ENCODE measurements at regions not wholly inside any gene's neighbourhood (a gene's known extent, or its start where the extent isn't known, plus 50 kb on each side); places are given as distances from the start of the nearest gene placed in this dataset.

DNA sequence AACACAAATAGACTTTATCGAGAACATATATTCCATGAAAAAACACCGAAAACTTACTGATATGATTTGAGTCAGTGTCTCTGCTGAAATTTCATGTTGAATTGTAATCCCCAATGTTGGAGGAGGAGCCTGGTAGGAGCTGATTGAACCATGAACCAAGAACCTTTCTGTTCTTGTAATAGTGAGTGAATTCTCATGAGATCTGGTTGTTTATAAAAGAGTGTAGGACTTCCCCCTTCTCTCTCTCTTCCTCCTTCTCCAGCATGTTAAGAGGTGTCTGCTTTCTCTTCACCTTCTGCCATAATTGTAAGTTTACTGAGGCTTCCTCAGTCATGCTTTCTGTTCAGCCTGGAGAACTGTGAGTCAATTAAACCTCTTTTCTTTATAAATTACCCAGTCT lies 1289.3 kb upstream of the CITED2 start:
- Mint-ChIP-seq H3K4me1 (peaks cover 8% of the 10 kb centered on the region), H3K27ac (no peak overlapping the region), H3K9me3 (no peaks in the 10 kb centered on the region), H3K36me3 (ENCODE audit: low read depth) (no peaks in the 10 kb centered on the region), H3K27me3 (no peaks in the 10 kb centered on the region), H3K4me3 (no peak overlapping the region)
- ATAC-seq (ENCODE audit: low read depth) (no peak), DNase-seq (no peak)
- intact Hi-C loops (cut with micrococcal nuclease), result no loop called here
- ChIA-PET POLR2A (no interaction called here), CTCF (no interaction called here)
- TF ChIP-seq, protein P1, sequence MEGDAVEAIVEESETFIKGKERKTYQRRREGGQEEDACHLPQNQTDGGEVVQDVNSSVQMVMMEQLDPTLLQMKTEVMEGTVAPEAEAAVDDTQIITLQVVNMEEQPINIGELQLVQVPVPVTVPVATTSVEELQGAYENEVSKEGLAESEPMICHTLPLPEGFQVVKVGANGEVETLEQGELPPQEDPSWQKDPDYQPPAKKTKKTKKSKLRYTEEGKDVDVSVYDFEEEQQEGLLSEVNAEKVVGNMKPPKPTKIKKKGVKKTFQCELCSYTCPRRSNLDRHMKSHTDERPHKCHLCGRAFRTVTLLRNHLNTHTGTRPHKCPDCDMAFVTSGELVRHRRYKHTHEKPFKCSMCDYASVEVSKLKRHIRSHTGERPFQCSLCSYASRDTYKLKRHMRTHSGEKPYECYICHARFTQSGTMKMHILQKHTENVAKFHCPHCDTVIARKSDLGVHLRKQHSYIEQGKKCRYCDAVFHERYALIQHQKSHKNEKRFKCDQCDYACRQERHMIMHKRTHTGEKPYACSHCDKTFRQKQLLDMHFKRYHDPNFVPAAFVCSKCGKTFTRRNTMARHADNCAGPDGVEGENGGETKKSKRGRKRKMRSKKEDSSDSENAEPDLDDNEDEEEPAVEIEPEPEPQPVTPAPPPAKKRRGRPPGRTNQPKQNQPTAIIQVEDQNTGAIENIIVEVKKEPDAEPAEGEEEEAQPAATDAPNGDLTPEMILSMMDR (IDR thresholded peaks at IDR 0.05), result no peak

DNA sequence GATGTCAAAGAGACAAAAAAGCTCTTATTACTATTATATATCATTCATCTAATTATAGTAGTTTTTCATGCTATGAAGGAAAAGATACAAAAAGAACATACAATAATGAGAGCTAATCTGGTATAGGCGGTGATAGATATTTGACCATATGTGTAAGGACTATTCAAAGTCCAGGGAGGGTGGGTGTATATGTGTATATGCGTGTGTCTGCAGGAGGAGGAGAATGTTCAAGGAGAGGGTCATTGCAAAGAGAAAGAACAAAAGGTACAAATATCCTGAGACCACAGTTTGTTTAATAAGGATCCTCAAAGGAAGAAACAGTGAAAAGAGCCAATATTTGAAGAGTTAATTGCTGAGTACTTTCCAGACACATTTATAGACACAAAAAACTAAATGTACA lies 1288.6 kb upstream of the CITED2 start:
- intact Hi-C loops (cut with micrococcal nuclease), result no loop called here
- H3K4me3 Mint-ChIP-seq, result no peak overlapping the region
- ChIA-PET CTCF (no interaction called here), POLR2A (interaction anchor here (0.6 kb wide), 1 partner anchor 1383 kb away, joined by 5 read pairs; no protein-coding TSS in a partner anchor)
- H3K9me3 Mint-ChIP-seq, result no peaks in the 10 kb centered on the region
- DNase-seq (no peak), ATAC-seq (ENCODE audit: low read depth) (no peak)
- H3K27ac Mint-ChIP-seq, result no peak overlapping the region
- peaks cover 8% of the 10 kb centered on the region for H3K4me1 Mint-ChIP-seq
- no peaks in the 10 kb centered on the region for H3K36me3 Mint-ChIP-seq (ENCODE audit: low read depth)
- no peaks in the 10 kb centered on the region for H3K27me3 Mint-ChIP-seq
- TF ChIP-seq, protein P1 (IDR thresholded peaks at IDR 0.05), result no peak

DNA sequence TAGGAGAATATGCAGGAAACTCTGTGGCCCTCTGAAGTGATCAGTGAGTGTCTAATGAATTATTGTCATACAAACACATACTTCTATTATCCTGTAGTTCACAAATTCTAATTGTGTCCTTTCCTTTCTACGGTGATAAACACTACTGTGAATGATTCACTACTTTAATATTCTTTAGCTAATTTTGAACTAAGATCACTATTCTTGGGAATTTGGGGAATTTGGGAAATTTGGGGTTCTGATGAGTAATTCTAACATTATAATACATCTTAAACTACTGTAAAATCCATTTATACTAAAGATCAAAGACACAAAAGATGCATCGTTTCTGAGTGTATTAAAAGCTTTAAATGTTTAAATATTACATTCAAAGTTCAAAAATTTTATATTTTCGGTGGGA lies 1287.2 kb upstream of the CITED2 start:
- DNase-seq (no peak), ATAC-seq (ENCODE audit: low read depth) (no peak)
- H3K9me3 Mint-ChIP-seq, result no peaks in the 10 kb centered on the region
- no peaks in the 10 kb centered on the region for H3K27me3 Mint-ChIP-seq
- peaks cover 8% of the 10 kb centered on the region for H3K4me1 Mint-ChIP-seq
- H3K36me3 Mint-ChIP-seq (ENCODE audit: low read depth), result no peaks in the 10 kb centered on the region
- POLR2A ChIA-PET, result no interaction called here
- CTCF ChIA-PET, result no interaction called here
- TF ChIP-seq, protein P1 (IDR thresholded peaks at IDR 0.05), result no peak
- intact Hi-C loops (cut with micrococcal nuclease), result no loop called here
- no peak overlapping the region for H3K4me3 Mint-ChIP-seq
- H3K27ac Mint-ChIP-seq, result no peak overlapping the region

DNA sequence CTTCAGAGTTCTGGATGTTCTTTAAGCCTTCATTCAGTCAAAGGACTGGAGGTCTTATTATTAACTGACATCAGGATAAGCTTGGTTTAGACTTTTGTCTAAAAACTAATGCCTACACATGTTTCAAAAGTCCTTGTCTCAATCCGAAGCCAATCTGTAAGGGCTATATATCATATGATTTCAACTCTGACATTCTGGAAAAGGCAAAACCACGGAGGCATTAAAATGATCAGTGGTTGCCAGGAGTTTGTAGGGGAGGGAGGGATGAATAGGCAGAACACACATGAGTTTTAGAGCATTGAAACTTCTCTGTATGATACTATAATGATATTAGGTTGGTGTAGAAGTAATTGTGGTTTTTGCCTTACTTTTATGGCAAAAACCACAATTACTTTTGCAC lies 1285.8 kb upstream of the CITED2 start:
- no peaks in the 10 kb centered on the region for H3K9me3 Mint-ChIP-seq
- H3K4me1 Mint-ChIP-seq, result peaks cover 8% of the 10 kb centered on the region
- H3K27ac Mint-ChIP-seq, result no peak overlapping the region
- ATAC-seq (ENCODE audit: low read depth), result no peak
- H3K27me3 Mint-ChIP-seq, result no peaks in the 10 kb centered on the region
- H3K4me3 Mint-ChIP-seq, result no peak overlapping the region
- CTCF ChIA-PET, result no interaction called here
- no peak for DNase-seq
- TF ChIP-seq, protein P1 (IDR thresholded peaks at IDR 0.05), result no peak
- no peaks in the 10 kb centered on the region for H3K36me3 Mint-ChIP-seq (ENCODE audit: low read depth)
- POLR2A ChIA-PET, result no interaction called here
- intact Hi-C loops (cut with micrococcal nuclease), result no loop called here

DNA sequence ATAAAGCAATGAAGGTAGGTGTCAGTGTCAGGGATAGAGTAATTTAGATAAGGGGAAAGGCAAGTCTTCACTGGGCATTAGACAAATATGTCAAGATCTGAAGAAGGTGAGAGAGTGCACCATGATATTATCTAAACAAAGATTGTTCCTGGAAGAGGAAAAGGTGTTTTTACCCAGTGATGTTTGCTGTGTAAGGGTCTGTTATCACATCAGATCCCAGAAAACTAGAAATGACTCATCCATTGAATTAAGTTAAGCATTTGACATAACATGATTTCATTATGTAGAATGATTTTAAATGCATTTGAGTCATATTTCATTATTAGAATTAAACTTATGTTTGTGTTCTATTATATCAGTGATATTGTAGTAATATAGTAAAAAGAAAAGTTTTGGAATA lies 1279.5 kb upstream of the CITED2 start:
- no peaks in the 10 kb centered on the region for H3K27me3 Mint-ChIP-seq
- no peaks in the 10 kb centered on the region for H3K36me3 Mint-ChIP-seq (ENCODE audit: low read depth)
- ChIA-PET CTCF (no interaction called here), POLR2A (no interaction called here)
- no peaks in the 10 kb centered on the region for H3K9me3 Mint-ChIP-seq
- no peak overlapping the region for H3K27ac Mint-ChIP-seq
- H3K4me1 Mint-ChIP-seq, result no peaks in the 10 kb centered on the region
- TF ChIP-seq, protein P1 (IDR thresholded peaks at IDR 0.05), result no peak
- ATAC-seq (ENCODE audit: low read depth), result no peak
- intact Hi-C loops (cut with micrococcal nuclease), result no loop called here
- no peak for DNase-seq
- H3K4me3 Mint-ChIP-seq, result no peak overlapping the region
